Prostate gland (tissue), 2 donors: ENCODE measurements at regions not wholly inside any gene's neighbourhood (a gene's known extent, or its start where the extent isn't known, plus 50 kb on each side); places are given as distances from the start of the nearest gene placed in this dataset.

ENCODE experiments used
- DNase-seq: peaks from one replicate; pipeline ENCODE4 v3.0.0-alpha.2; 2019; ENCODE audit warnings: low spot score
- H3K27ac ChIP-seq, 2 donors: fragments of 200-600 bp; sonication (generic); 2 replicates each; pipeline ENCODE4 v1.5.1; 2017 to 2019
- H3K27me3 ChIP-seq: fragments of 200-600 bp; sonication (generic); replicated peaks from 2 replicates; pipeline ENCODE4 v1.5.1; 2019; ENCODE audit not compliant: insufficient read depth
- H3K36me3 ChIP-seq, 2 donors: fragments of 200-600 bp; sonication (generic); 1 replicate in 1 of 2; 2 replicates in 1 of 2; pipeline versions ENCODE4 v1.5.1 to v1.8.1; 2017 to 2019
- H3K4me1 ChIP-seq: fragments of 200-600 bp; sonication (generic); replicated peaks from 2 replicates; pipeline ENCODE4 v1.5.1; 2019
- H3K4me3 ChIP-seq, 2 donors: fragments of 200-600 bp; sonication (generic); 2 replicates each; pipeline ENCODE4 v1.5.1; 2017 to 2019
- H3K9me3 ChIP-seq: fragments of 200-600 bp; sonication (generic); 2 replicates; pipeline ENCODE4 v1.5.1; 2017
- POLR2A ChIP-seq: fragments of 450-650 bp; IDR thresholded peaks from one replicate; pipeline ENCODE4 v1.6.1; 2016; ENCODE audit warnings: antibody characterized with exemption, mild to moderate bottlenecking
- POLR2AphosphoS5 ChIP-seq: sonication (generic); formaldehyde crosslinking; IDR thresholded peaks from one replicate; pipeline ENCODE4 v1.6.1; 2017; ENCODE audit warnings: antibody characterized with exemption
- WGBS: methylation state at CpG from one replicate; pipeline ENCODE4 v1.1.5; 2018; 5-methylcytosine and 5-hydroxymethylcytosine counted together
- intact Hi-C: fragments of 100-400 bp; cut with DNase I; formaldehyde crosslinking; loops from one replicate; pipeline ENCODE4 v1.14.2; 2022
- TF ChIP-seq, protein P1 (sequence below), 4 experiments: fragments of 200-600 bp in 2 of 4; fragments of 450-650 bp in 2 of 4; sonication (generic) in 2 of 4; IDR thresholded peaks; 1 replicate in 3 of 4; 2 replicates in 1 of 4; pipeline ENCODE4 v1.5.1; 2016 to 2019; ENCODE audit warnings: antibody characterized with exemption in 4 of 4, mild to moderate bottlenecking in 2 of 4, moderate library complexity in 2 of 4

DNA sequence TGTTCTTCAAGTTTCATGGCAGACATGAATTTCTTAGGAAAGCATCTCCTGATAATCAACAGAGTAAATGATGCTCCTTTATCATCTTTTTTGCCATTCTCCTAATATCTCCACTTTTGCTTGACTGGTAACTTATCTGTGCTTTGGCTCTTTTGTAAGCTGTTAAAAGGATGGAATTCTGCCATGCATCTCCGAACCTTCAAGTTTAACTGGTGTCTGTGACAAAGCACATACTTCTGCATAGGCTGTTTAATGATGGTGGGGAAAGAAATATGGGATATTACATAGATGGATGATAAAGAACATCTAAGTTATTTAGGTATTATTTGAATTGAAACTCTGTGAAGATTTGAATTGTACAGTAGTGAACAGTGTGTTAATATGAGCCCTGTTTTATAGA lies 866.9 kb upstream of the SLITRK1 start:
- 21% methylated on average over 1 of the region's 1 CpG for WGBS
- no peaks in the 10 kb centered on the region for H3K4me1 ChIP-seq
- intact Hi-C loops: no loop called here

DNA sequence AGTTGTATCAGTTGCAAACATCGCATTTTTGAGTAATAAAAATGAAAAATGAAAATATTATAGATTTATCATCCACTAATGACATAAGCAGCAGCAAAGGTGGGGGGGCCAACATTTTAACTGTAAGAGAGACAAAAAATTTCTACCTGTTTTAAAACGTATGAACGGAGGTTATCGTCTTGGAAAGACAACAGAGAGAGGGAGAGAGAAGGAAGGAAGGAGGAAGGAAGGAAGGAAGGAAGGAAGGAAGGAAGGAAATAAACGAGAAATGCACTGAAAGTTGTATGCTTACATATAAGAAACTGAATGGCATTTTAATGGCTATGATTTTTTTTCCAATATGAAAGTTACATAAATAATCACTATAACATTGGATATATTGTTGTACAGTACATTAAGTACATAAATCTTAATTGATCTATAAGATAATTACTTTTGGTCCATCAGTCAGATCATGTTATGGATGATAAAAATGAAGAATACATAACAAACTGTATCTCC lies 862.8 kb upstream of the SLITRK1 start:
- H3K9me3 ChIP-seq: no peaks in the 10 kb centered on the region
- intact Hi-C loops: no loop called here
- H3K27ac ChIP-seq: no peak overlapping the region
- TF ChIP-seq, protein P1, sequence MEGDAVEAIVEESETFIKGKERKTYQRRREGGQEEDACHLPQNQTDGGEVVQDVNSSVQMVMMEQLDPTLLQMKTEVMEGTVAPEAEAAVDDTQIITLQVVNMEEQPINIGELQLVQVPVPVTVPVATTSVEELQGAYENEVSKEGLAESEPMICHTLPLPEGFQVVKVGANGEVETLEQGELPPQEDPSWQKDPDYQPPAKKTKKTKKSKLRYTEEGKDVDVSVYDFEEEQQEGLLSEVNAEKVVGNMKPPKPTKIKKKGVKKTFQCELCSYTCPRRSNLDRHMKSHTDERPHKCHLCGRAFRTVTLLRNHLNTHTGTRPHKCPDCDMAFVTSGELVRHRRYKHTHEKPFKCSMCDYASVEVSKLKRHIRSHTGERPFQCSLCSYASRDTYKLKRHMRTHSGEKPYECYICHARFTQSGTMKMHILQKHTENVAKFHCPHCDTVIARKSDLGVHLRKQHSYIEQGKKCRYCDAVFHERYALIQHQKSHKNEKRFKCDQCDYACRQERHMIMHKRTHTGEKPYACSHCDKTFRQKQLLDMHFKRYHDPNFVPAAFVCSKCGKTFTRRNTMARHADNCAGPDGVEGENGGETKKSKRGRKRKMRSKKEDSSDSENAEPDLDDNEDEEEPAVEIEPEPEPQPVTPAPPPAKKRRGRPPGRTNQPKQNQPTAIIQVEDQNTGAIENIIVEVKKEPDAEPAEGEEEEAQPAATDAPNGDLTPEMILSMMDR (IDR thresholded peaks at IDR 0.05): no peak
- no peak for TF ChIP-seq POLR2AphosphoS5
- TF ChIP-seq POLR2A: no peak
- no peak overlapping the region for H3K4me3 ChIP-seq
- H3K27me3 ChIP-seq: no peaks in the 10 kb centered on the region
- H3K36me3 ChIP-seq: no peaks in the 10 kb centered on the region
- no peaks in the 10 kb centered on the region for H3K4me1 ChIP-seq
- 86% methylated on average over 5 of the region's 5 CpGs for WGBS
- no peak for DNase-seq

More for the DNA sequence above, 866.9 kb upstream of the SLITRK1 start:
- H3K27ac ChIP-seq: no peak overlapping the region
- no peak for DNase-seq
- H3K4me3 ChIP-seq: no peak overlapping the region
- no peaks in the 10 kb centered on the region for H3K9me3 ChIP-seq
- no peaks in the 10 kb centered on the region for H3K36me3 ChIP-seq
- no peaks in the 10 kb centered on the region for H3K27me3 ChIP-seq
- TF ChIP-seq POLR2AphosphoS5: no peak
- TF ChIP-seq, protein P1 (IDR thresholded peaks at IDR 0.05): no peak
- TF ChIP-seq POLR2A: no peak

DNA sequence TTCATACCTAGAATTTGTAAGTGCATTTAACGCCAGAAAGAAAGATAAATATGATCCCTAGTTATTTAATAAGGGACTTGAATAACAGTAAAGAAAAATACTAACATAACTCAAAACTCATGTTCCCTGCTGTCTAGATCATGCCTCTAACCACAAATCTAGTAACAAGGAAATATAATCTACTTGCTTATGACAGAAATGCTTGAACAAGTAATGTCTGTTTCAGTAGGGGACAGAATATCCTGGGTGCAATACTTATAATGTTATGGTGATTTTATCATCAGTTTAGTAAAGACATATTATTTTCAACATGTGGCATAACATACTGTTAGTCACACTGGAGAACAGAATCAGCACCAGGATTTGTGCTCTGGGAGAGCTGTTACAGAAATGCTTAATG lies 861.9 kb upstream of the SLITRK1 start:
- Histone ChIP-seq H3K27me3 (no peaks in the 10 kb centered on the region), H3K36me3 (no peaks in the 10 kb centered on the region), H3K4me1 (no peaks in the 10 kb centered on the region), H3K27ac (no peak overlapping the region), H3K4me3 (no peak overlapping the region), H3K9me3 (no peaks in the 10 kb centered on the region)
- no peak for DNase-seq
- intact Hi-C loops: no loop called here
- WGBS: 34% methylated on average over 1 of the region's 1 CpG
- TF ChIP-seq POLR2AphosphoS5: no peak
- no peak for TF ChIP-seq POLR2A
- TF ChIP-seq, protein P1 (IDR thresholded peaks at IDR 0.05): no peak

DNA sequence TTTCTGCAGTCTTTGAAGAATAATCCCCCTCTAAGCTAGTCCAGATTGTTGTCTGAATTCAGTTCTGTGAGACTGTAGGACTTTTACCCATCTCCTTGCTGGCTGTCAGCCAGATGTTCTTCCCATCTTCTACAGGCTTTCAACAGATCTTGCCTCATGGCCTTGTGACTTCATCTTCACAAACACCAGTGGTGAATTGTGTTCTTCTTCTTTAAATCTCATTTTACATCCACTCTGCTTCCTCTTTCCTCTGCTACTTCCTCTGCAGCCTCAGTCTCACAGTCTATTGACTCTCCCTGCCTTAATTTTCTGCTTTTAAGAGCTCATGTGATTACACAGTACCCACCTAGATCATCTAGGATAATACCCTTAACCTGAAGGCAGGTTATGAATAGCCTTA lies 859.0 kb upstream of the SLITRK1 start:
- H3K27ac ChIP-seq: no peak overlapping the region
- H3K36me3 ChIP-seq: no peaks in the 10 kb centered on the region
- DNase-seq: no peak
- H3K4me3 ChIP-seq: no peak overlapping the region
- TF ChIP-seq, protein P1 (IDR thresholded peaks at IDR 0.05): no peak
- TF ChIP-seq POLR2AphosphoS5 (no peak), POLR2A (no peak)
- H3K9me3 ChIP-seq: no peaks in the 10 kb centered on the region
- no peaks in the 10 kb centered on the region for H3K4me1 ChIP-seq
- intact Hi-C loops: no loop called here
- no peaks in the 10 kb centered on the region for H3K27me3 ChIP-seq

DNA sequence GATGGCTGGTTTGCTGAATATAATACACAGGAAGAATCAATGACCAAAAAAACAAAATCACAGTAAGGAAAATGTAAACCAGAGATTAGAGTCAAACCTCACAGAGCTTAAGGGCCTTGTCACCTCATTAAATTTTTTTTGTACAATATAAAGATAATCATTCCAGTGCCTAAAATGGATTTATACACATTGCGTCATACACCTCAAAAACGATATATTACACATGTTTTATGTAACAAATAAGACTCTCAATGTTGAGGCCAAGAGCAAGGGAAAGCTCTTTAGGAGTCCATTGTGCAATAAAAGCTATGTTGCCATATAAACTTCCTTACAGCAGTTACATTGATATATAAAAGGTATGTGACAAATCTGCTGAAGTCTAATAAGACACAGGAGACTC lies 856.7 kb upstream of the SLITRK1 start:
- H3K9me3 ChIP-seq: no peaks in the 10 kb centered on the region
- TF ChIP-seq POLR2A: no peak
- TF ChIP-seq, protein P1 (IDR thresholded peaks at IDR 0.05): no peak
- no peak for TF ChIP-seq POLR2AphosphoS5
- H3K36me3 ChIP-seq: no peaks in the 10 kb centered on the region
- H3K27ac ChIP-seq: no peak overlapping the region
- 60% methylated on average over 2 of the region's 2 CpGs for WGBS
- intact Hi-C loops: no loop called here
- no peak overlapping the region for H3K4me3 ChIP-seq
- H3K27me3 ChIP-seq: no peaks in the 10 kb centered on the region
- DNase-seq: no peak
- H3K4me1 ChIP-seq: no peaks in the 10 kb centered on the region
